SK-N-MC (cell line): ENCODE measurements at regions not wholly inside any gene's neighbourhood (a gene's known extent, or its start where the extent isn't known, plus 50 kb on each side); places are given as distances from the start of the nearest gene placed in this dataset.

ENCODE experiments used
- EZH2 ChIP-seq: fragments of 200-600 bp; sonication (generic); IDR thresholded peaks from one replicate; pipeline ENCODE4 v1.6.1; 2017; ENCODE audit warnings: antibody characterized with exemption
- POLR2AphosphoS5 ChIP-seq: IDR thresholded peaks from 2 replicates; pipeline ENCODE4 v1.6.1; 2012; ENCODE audit warnings: mild to moderate bottlenecking, low read depth, low read length, borderline replicate concordance

DNA sequence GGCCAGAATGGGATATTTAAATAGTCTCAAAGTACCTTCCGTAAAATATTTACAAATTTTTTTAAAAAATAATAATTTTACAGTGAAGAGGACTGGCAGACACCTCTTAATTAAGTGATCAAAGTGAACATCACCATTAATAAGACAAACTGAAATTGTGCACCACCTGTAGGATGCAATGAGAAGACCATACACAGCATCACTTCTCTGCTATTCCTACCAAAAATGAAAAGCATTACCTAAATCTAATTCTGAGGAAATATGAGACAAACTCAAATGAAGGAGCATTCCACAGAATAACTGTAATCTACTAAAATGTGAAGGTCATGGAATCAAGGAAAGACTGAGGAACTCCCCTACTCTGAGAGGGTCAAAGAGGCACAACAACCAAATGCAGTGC is 68.2 kb upstream of the PRDX6 start:
- TF ChIP-seq POLR2AphosphoS5: no peak
- no peak for TF ChIP-seq EZH2
